Activated CD4-positive, alpha-beta memory T cell treated with anti-CD3 and anti-CD28 coated beads for 36 hours (primary cell): ENCODE measurements at regions not wholly inside any gene's neighbourhood (a gene's known extent, or its start where the extent isn't known, plus 50 kb on each side); places are given as distances from the start of the nearest gene placed in this dataset.
A peak's percentile ranks its signal among the peaks of the same experiment; 100 is the strongest.

ENCODE experiments used
- CTCF ChIA-PET: fragments of 350-600 bp; sonication (Branson Sonifier 250); formaldehyde crosslinking; loops from one replicate; lab custom pipeline; 2021; ENCODE audit warnings: antibody characterized with exemption, inconsistent platforms; lab: Charles Lee
- POLR2A ChIA-PET: fragments of 350-600 bp; sonication (Branson Sonifier 250); formaldehyde crosslinking; loops from one replicate; lab custom pipeline; 2021; ENCODE audit warnings: antibody characterized with exemption; lab: Charles Lee
- DNase-seq: peaks from one replicate; pipeline ENCODE4 v3.0.0-alpha.2; 2020
- H3K27ac Mint-ChIP-seq: one replicate; pipeline ENCODE4 v1.8.0; 2021; ENCODE audit warnings: mixed read lengths
- H3K27me3 Mint-ChIP-seq: one replicate; pipeline ENCODE4 v1.8.0; 2021; ENCODE audit warnings: mixed read lengths
- H3K36me3 Mint-ChIP-seq: one replicate; pipeline ENCODE4 v1.8.0; 2021; ENCODE audit warnings: mixed read lengths
- H3K4me1 Mint-ChIP-seq: one replicate; pipeline ENCODE4 v1.8.0; 2021; ENCODE audit warnings: low read depth, mixed read lengths
- H3K4me3 Mint-ChIP-seq: one replicate; pipeline ENCODE4 v1.8.0; 2021; ENCODE audit warnings: mild to moderate bottlenecking, mixed read lengths
- H3K9me3 Mint-ChIP-seq: one replicate; pipeline ENCODE4 v1.8.0; 2021; ENCODE audit warnings: mixed read lengths
- intact Hi-C: fragments of 100-400 bp; cut with micrococcal nuclease; formaldehyde crosslinking; loops from one replicate; pipeline ENCODE4 v1.15.1; 2023

- H3K9me3 Mint-ChIP-seq: peaks cover 11% of the 10 kb centered on the region
- H3K27me3 Mint-ChIP-seq: peaks cover 23% of the 10 kb centered on the region
- CTCF ChIA-PET: no interaction called here
- no peaks in the 10 kb centered on the region for H3K36me3 Mint-ChIP-seq
- no peak overlapping the region for H3K27ac Mint-ChIP-seq
- no peaks in the 10 kb centered on the region for H3K4me1 Mint-ChIP-seq
- POLR2A ChIA-PET: no interaction called here
- intact Hi-C loops: no loop called here
- no peak overlapping the region for H3K4me3 Mint-ChIP-seq
- no peak for DNase-seq
Measured at GRCh38 chr17:5699814-5700213, 115.5 kb upstream of the NLRP1 start.

- ChIA-PET POLR2A (no interaction called here), CTCF (interaction anchor here (1.2 kb wide), 1 partner anchor 108 kb away, joined by 3 read pairs; no protein-coding TSS in a partner anchor)
- intact Hi-C loops: no loop called here
- Mint-ChIP-seq H3K9me3 (peaks cover 11% of the 10 kb centered on the region), H3K4me3 (no peak overlapping the region), H3K36me3 (no peaks in the 10 kb centered on the region), H3K27me3 (peaks cover 23% of the 10 kb centered on the region), H3K4me1 (no peaks in the 10 kb centered on the region), H3K27ac (no peak overlapping the region)
- DNase-seq: no peak
Measured at GRCh38 chr17:5700745-5701144, 116.4 kb upstream of the NLRP1 start.

GRCh38 chr17:5701381-5701780 is 117.1 kb upstream of the NLRP1 start:
- Mint-ChIP-seq H3K27ac (no peak overlapping the region), H3K4me1 (no peaks in the 10 kb centered on the region), H3K27me3 (peaks cover 23% of the 10 kb centered on the region), H3K4me3 (no peak overlapping the region), H3K36me3 (no peaks in the 10 kb centered on the region), H3K9me3 (peaks cover 11% of the 10 kb centered on the region)
- intact Hi-C loops: no loop called here
- DNase-seq: no peak
- ChIA-PET POLR2A (no interaction called here), CTCF (interaction anchor here (1.2 kb wide), 1 partner anchor 108 kb away, joined by 3 read pairs; no protein-coding TSS in a partner anchor)

- H3K4me3 Mint-ChIP-seq: no peak overlapping the region
Measured at GRCh38 chr17:5702951-5703510, 118.7 kb upstream of the NLRP1 start.

GRCh38 chr17:5703736-5704135 is 119.4 kb upstream of the NLRP1 start:
- H3K9me3 Mint-ChIP-seq: peaks cover 9% of the 10 kb centered on the region
- no peak overlapping the region for H3K4me3 Mint-ChIP-seq
- POLR2A ChIA-PET: no interaction called here
- H3K27ac Mint-ChIP-seq: no peak overlapping the region
- H3K27me3 Mint-ChIP-seq: peaks cover 12% of the 10 kb centered on the region
- no peaks in the 10 kb centered on the region for H3K36me3 Mint-ChIP-seq
- intact Hi-C loops: no loop called here
- CTCF ChIA-PET: interaction anchor here (4.5 kb wide), 1 partner anchor 116 kb away, joined by 54 read pairs; no protein-coding TSS in a partner anchor
- no peak for DNase-seq
- H3K4me1 Mint-ChIP-seq: no peaks in the 10 kb centered on the region

More at GRCh38 chr17:5702951-5703510, 118.7 kb upstream of the NLRP1 start:
- CTCF ChIA-PET: interaction anchor here (1.0 to 4.5 kb wide), 2 partner anchors 115 to 116 kb away, joined by 3 to 54 read pairs; no protein-coding TSS in a partner anchor
- H3K4me1 Mint-ChIP-seq: no peaks in the 10 kb centered on the region
- H3K9me3 Mint-ChIP-seq: peaks cover 11% of the 10 kb centered on the region
- DNase-seq: no peak
- H3K27me3 Mint-ChIP-seq: peaks cover 16% of the 10 kb centered on the region
- POLR2A ChIA-PET: no interaction called here
- no peaks in the 10 kb centered on the region for H3K36me3 Mint-ChIP-seq
- intact Hi-C loops: no loop called here
- no peak overlapping the region for H3K27ac Mint-ChIP-seq

- H3K27ac Mint-ChIP-seq: no peak overlapping the region
- POLR2A ChIA-PET: no interaction called here
- peaks cover 7% of the 10 kb centered on the region for H3K9me3 Mint-ChIP-seq
- peak; percentile 25 for DNase-seq
- intact Hi-C loops: loop anchor here (5.0 kb wide), 1 partner anchor 717 kb away; no protein-coding TSS in a partner anchor
- H3K27me3 Mint-ChIP-seq: peaks cover 11% of the 10 kb centered on the region
- H3K36me3 Mint-ChIP-seq: no peaks in the 10 kb centered on the region
- no peaks in the 10 kb centered on the region for H3K4me1 Mint-ChIP-seq
- CTCF ChIA-PET: interaction anchor here (0.9 to 4.6 kb wide), 7 partner anchors 9 to 717 kb away, joined by 3 to 54 read pairs (median 10); partner anchors contain the start of gene NLRP1
- no peak overlapping the region for H3K4me3 Mint-ChIP-seq
Measured at GRCh38 chr17:5705081-5705875, 121.0 kb upstream of the NLRP1 start.

GRCh38 chr17:5705876-5706576 is 121.7 kb upstream of the NLRP1 start:
- Mint-ChIP-seq H3K27ac (no peak overlapping the region), H3K9me3 (peaks cover 9% of the 10 kb centered on the region), H3K4me3 (no peak overlapping the region), H3K27me3 (peaks cover 11% of the 10 kb centered on the region), H3K36me3 (no peaks in the 10 kb centered on the region), H3K4me1 (no peaks in the 10 kb centered on the region)
- POLR2A ChIA-PET: no interaction called here
- intact Hi-C loops: loop anchor here (1.0 to 5.0 kb wide), 2 partner anchors 114 to 716 kb away; no protein-coding TSS in a partner anchor
- no peak for DNase-seq
- CTCF ChIA-PET: interaction anchor here (0.6 to 4.6 kb wide), 12 partner anchors 10 to 730 kb away, joined by 3 to 54 read pairs (median 6); partner anchors contain the start of gene NLRP1

- Mint-ChIP-seq H3K4me3 (no peak overlapping the region), H3K27ac (no peak overlapping the region), H3K4me1 (no peaks in the 10 kb centered on the region), H3K36me3 (no peaks in the 10 kb centered on the region), H3K9me3 (peaks cover 9% of the 10 kb centered on the region), H3K27me3 (peaks cover 15% of the 10 kb centered on the region)
- POLR2A ChIA-PET: no interaction called here
- CTCF ChIA-PET: interaction anchor here (0.6 to 4.6 kb wide), 13 partner anchors 11 to 729 kb away, joined by 3 to 54 read pairs (median 5); partner anchors contain the start of gene NLRP1
- intact Hi-C loops: loop anchor here (1.0 to 5.0 kb wide), 3 partner anchors 114 to 716 kb away; no protein-coding TSS in a partner anchor
- DNase-seq: peak; percentile 72
Measured at GRCh38 chr17:5706577-5707210, 122.4 kb upstream of the NLRP1 start.

- Mint-ChIP-seq H3K36me3 (no peaks in the 10 kb centered on the region), H3K27me3 (peaks cover 18% of the 10 kb centered on the region), H3K4me3 (no peak overlapping the region), H3K27ac (no peak overlapping the region), H3K4me1 (no peaks in the 10 kb centered on the region), H3K9me3 (peaks cover 5% of the 10 kb centered on the region)
- CTCF ChIA-PET: interaction anchor here (0.6 to 4.6 kb wide), 4 partner anchors 115 to 483 kb away, joined by 3 to 54 read pairs (median 37); partner anchors contain the start of gene NLRP1
- POLR2A ChIA-PET: no interaction called here
- intact Hi-C loops: loop anchor here (1.0 to 5.0 kb wide), 2 partner anchors 120 to 715 kb away; no protein-coding TSS in a partner anchor
- no peak for DNase-seq
Measured at GRCh38 chr17:5707482-5707881, 123.2 kb upstream of the NLRP1 start.

- Mint-ChIP-seq H3K36me3 (no peaks in the 10 kb centered on the region), H3K27ac (no peak overlapping the region), H3K4me1 (no peaks in the 10 kb centered on the region), H3K4me3 (no peak overlapping the region), H3K9me3 (peaks cover 4% of the 10 kb centered on the region), H3K27me3 (peaks cover 22% of the 10 kb centered on the region)
- ChIA-PET POLR2A (no interaction called here), CTCF (interaction anchor here (4.6 kb wide), 1 partner anchor 116 kb away, joined by 53 read pairs; no protein-coding TSS in a partner anchor)
- DNase-seq: no peak
- intact Hi-C loops: loop anchor here (5.0 kb wide), 1 partner anchor 714 kb away; no protein-coding TSS in a partner anchor
Measured at GRCh38 chr17:5708344-5708743, 124.0 kb upstream of the NLRP1 start.

GRCh38 chr17:5711344-5711743 is 127.0 kb upstream of the NLRP1 start:
- no peak overlapping the region for H3K27ac Mint-ChIP-seq

More at GRCh38 chr17:5711344-5711743, 127.0 kb upstream of the NLRP1 start:
- H3K4me1 Mint-ChIP-seq: no peaks in the 10 kb centered on the region
- CTCF ChIA-PET: no interaction called here
- H3K36me3 Mint-ChIP-seq: no peaks in the 10 kb centered on the region
- intact Hi-C loops: no loop called here
- DNase-seq: no peak
- peaks cover 4% of the 10 kb centered on the region for H3K9me3 Mint-ChIP-seq
- POLR2A ChIA-PET: no interaction called here
- no peak overlapping the region for H3K4me3 Mint-ChIP-seq
- H3K27me3 Mint-ChIP-seq: peaks cover 24% of the 10 kb centered on the region
